ENCODE measurements at regions not wholly inside any gene's neighbourhood (a gene's known extent, or its start where the extent isn't known, plus 50 kb on each side); places are given as distances from the start of the nearest gene placed in this dataset.

- peak in 2 of 3 donors; percentile 15 to 48 for DNase-seq
- no peaks in the 10 kb centered on the region for H3K36me3 ChIP-seq (ENCODE audit: low read depth)
- TF ChIP-seq CTCF (IDR thresholded peaks at IDR 0.05), result no peak
- intact Hi-C loops (cut with DNase I, micrococcal nuclease), result no loop called here
- no peak overlapping the region for H3K4me3 ChIP-seq
- no peaks in the 10 kb centered on the region for H3K9me3 ChIP-seq
- H3K4me1 ChIP-seq (ENCODE audit: low read depth), result no peaks in the 10 kb centered on the region
- peak; percentile 56 for ATAC-seq
These were observed 204.8 kb downstream of the NUAK1 start for GRCh38 chr12:105933671-105934665.

- Histone ChIP-seq H3K9me3 (no peaks in the 10 kb centered on the region), H3K36me3 (ENCODE audit: low read depth) (no peaks in the 10 kb centered on the region), H3K4me3 (no peak overlapping the region), H3K4me1 (ENCODE audit: low read depth) (no peaks in the 10 kb centered on the region)
- intact Hi-C loops (cut with DNase I, micrococcal nuclease), result no loop called here
- DNase-seq (no peak), ATAC-seq (no peak)
- no peak for TF ChIP-seq CTCF (IDR thresholded peaks at IDR 0.05)
These were observed 203.6 kb downstream of the NUAK1 start for GRCh38 chr12:105935106-105935505.

GRCh38 chr12:105935981-105936380, 202.8 kb downstream of the NUAK1 start:
- DNase-seq, result no peak
- Histone ChIP-seq H3K9me3 (no peaks in the 10 kb centered on the region), H3K4me3 (no peak overlapping the region), H3K36me3 (ENCODE audit: low read depth) (no peaks in the 10 kb centered on the region), H3K4me1 (ENCODE audit: low read depth) (no peaks in the 10 kb centered on the region)
- intact Hi-C loops (cut with DNase I, micrococcal nuclease), result no loop called here
- ATAC-seq, result peak; percentile 12
- no peak for TF ChIP-seq CTCF (IDR thresholded peaks at IDR 0.05)

GRCh38 chr12:105936496-105936895, 202.3 kb downstream of the NUAK1 start:
- Histone ChIP-seq H3K36me3 (ENCODE audit: low read depth) (no peaks in the 10 kb centered on the region), H3K9me3 (no peaks in the 10 kb centered on the region), H3K4me1 (ENCODE audit: low read depth) (no peaks in the 10 kb centered on the region), H3K4me3 (no peak overlapping the region)
- DNase-seq (no peak), ATAC-seq (no peak)
- TF ChIP-seq CTCF (IDR thresholded peaks at IDR 0.05), result no peak
- intact Hi-C loops (cut with DNase I, micrococcal nuclease), result no loop called here

- H3K9me3 ChIP-seq, result no peaks in the 10 kb centered on the region
- H3K4me1 ChIP-seq (ENCODE audit: low read depth), result no peaks in the 10 kb centered on the region
- no peak for DNase-seq
- no peak for TF ChIP-seq CTCF (IDR thresholded peaks at IDR 0.05)
- no peak for ATAC-seq
- H3K4me3 ChIP-seq, result no peak overlapping the region
- no peaks in the 10 kb centered on the region for H3K36me3 ChIP-seq (ENCODE audit: low read depth)
- intact Hi-C loops (cut with DNase I, micrococcal nuclease), result no loop called here
These were observed 201.7 kb downstream of the NUAK1 start for GRCh38 chr12:105937009-105937408.

Measured in mucosa of descending colon (tissue), 3 donors.